ENCODE measurements at regions not wholly inside any gene's neighbourhood (a gene's known extent, or its start where the extent isn't known, plus 50 kb on each side); places are given as distances from the start of the nearest gene placed in this dataset.

DNA sequence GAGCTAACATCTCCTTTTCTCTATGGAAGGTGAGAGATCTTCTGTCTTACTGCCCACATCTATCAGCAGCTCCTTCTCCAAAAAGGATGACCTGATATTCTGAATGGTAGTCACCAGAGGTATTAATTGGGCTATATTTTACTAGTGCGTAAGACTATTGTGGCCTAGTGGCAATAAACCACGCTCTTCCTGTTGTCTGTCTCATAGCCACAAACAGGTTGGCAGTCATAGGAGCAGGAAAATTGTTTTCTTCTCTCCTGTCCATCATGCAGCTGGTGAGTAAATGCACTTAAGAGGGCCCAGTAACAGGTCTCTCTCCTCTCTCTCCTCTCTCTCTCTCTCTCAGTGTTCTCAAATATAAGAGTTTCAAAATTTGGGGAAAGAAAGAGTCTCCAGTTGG, 856.8 kb upstream of the ACVR2A start:
- ATAC-seq (no peak), DNase-seq (ENCODE audit: low spot score) (no peak)
- Mint-ChIP-seq H3K27me3 (ENCODE audit: insufficient read depth, low read depth, poor library complexity) (no peaks in the 10 kb centered on the region), H3K27ac (no peak overlapping the region), H3K4me3 (no peak overlapping the region), H3K36me3 (ENCODE audit: low read depth) (no peaks in the 10 kb centered on the region), H3K4me1 (peaks cover 12% of the 10 kb centered on the region; the same call in 2 of the 3 replicates), H3K9me3 (no peaks in the 10 kb centered on the region)
- Histone ChIP-seq H3K79me2 (replicated peaks; ENCODE audit: insufficient read depth) (no peaks in the 10 kb centered on the region), H4K20me1 (replicated peaks; ENCODE audit: insufficient read depth) (no peaks in the 10 kb centered on the region), H3K4me1 (ENCODE audit: insufficient read depth) (peaks cover 5% of the 10 kb centered on the region), H3K9me2 (ENCODE audit: insufficient read depth) (no peaks in the 10 kb centered on the region; the same call in 1 of the 2 replicates), H3K36me3 (ENCODE audit: insufficient read depth) (no peaks in the 10 kb centered on the region), H3K27ac (ENCODE audit: low read depth) (no peak overlapping the region), H3F3A (replicated peaks; ENCODE audit: low read depth) (no peaks in the 10 kb centered on the region), H3K4me2 (no peak overlapping the region), H3K27me3 (ENCODE audit: insufficient read depth) (no peaks in the 10 kb centered on the region), H2AFZ (no peak overlapping the region), H3K4me3 (no peak overlapping the region)
- TF ChIP-seq, protein P1, sequence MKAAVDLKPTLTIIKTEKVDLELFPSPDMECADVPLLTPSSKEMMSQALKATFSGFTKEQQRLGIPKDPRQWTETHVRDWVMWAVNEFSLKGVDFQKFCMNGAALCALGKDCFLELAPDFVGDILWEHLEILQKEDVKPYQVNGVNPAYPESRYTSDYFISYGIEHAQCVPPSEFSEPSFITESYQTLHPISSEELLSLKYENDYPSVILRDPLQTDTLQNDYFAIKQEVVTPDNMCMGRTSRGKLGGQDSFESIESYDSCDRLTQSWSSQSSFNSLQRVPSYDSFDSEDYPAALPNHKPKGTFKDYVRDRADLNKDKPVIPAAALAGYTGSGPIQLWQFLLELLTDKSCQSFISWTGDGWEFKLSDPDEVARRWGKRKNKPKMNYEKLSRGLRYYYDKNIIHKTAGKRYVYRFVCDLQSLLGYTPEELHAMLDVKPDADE (IDR thresholded peaks at IDR 0.05), result no peak
- TF ChIP-seq STAT1 (IDR thresholded peaks at IDR 0.05; ENCODE audit: unreplicated experiment), result no peak
- no peak for TF ChIP-seq POLR2AphosphoS5 (IDR thresholded peaks at IDR 0.05; ENCODE audit: low read depth)

DNA sequence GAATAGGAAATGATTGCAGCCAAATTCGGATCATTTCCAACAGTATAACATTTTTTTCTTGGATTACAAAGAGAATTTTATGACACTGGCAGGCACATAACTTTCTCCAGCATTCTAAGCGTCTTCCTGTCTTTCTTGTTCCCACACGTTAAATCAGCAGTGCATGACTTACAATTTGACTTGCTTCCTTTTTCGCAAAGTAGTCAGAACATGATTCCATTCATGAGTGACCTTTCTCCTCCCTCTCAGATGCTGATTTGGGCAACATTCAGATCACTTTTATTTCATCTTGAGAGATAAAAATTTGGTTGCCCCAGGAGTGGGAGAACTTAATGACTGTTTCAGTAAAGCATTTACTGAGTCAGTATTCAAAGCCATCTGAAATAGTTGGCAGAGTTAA, 858.7 kb upstream of the ACVR2A start:
- Mint-ChIP-seq H3K27me3 (ENCODE audit: insufficient read depth, low read depth, poor library complexity) (no peaks in the 10 kb centered on the region), H3K4me3 (no peak overlapping the region), H3K36me3 (ENCODE audit: low read depth) (no peaks in the 10 kb centered on the region), H3K9me3 (no peaks in the 10 kb centered on the region; the same call in 2 of the 3 replicates), H3K4me1 (peaks cover 9% of the 10 kb centered on the region; the same call in 2 of the 3 replicates), H3K27ac (no peak overlapping the region)
- no peak overlapping the region for H3K27ac ChIP-seq (ENCODE audit: low read depth)
- H3K27me3 ChIP-seq (ENCODE audit: insufficient read depth), result no peaks in the 10 kb centered on the region
- no peaks in the 10 kb centered on the region for H4K20me1 ChIP-seq (replicated peaks; ENCODE audit: insufficient read depth)
- no peaks in the 10 kb centered on the region; the same call in 1 of the 2 replicates for H3K4me1 ChIP-seq (ENCODE audit: insufficient read depth)
- H3K36me3 ChIP-seq (ENCODE audit: insufficient read depth), result no peaks in the 10 kb centered on the region
- no peaks in the 10 kb centered on the region for H3F3A ChIP-seq (replicated peaks; ENCODE audit: low read depth)
- DNase-seq (ENCODE audit: low spot score) (no peak), ATAC-seq (no peak)
- H3K4me2 ChIP-seq, result no peak overlapping the region
- no peaks in the 10 kb centered on the region; the same call in 1 of the 2 replicates for H3K9me2 ChIP-seq (ENCODE audit: insufficient read depth)
- no peak overlapping the region for H3K4me3 ChIP-seq
- no peaks in the 10 kb centered on the region for H3K79me2 ChIP-seq (replicated peaks; ENCODE audit: insufficient read depth)
- peak overlapping the region; percentile 29; the same call in 1 of the 2 replicates for H2AFZ ChIP-seq
- TF ChIP-seq, protein P2, sequence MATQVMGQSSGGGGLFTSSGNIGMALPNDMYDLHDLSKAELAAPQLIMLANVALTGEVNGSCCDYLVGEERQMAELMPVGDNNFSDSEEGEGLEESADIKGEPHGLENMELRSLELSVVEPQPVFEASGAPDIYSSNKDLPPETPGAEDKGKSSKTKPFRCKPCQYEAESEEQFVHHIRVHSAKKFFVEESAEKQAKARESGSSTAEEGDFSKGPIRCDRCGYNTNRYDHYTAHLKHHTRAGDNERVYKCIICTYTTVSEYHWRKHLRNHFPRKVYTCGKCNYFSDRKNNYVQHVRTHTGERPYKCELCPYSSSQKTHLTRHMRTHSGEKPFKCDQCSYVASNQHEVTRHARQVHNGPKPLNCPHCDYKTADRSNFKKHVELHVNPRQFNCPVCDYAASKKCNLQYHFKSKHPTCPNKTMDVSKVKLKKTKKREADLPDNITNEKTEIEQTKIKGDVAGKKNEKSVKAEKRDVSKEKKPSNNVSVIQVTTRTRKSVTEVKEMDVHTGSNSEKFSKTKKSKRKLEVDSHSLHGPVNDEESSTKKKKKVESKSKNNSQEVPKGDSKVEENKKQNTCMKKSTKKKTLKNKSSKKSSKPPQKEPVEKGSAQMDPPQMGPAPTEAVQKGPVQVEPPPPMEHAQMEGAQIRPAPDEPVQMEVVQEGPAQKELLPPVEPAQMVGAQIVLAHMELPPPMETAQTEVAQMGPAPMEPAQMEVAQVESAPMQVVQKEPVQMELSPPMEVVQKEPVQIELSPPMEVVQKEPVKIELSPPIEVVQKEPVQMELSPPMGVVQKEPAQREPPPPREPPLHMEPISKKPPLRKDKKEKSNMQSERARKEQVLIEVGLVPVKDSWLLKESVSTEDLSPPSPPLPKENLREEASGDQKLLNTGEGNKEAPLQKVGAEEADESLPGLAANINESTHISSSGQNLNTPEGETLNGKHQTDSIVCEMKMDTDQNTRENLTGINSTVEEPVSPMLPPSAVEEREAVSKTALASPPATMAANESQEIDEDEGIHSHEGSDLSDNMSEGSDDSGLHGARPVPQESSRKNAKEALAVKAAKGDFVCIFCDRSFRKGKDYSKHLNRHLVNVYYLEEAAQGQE (IDR thresholded peaks at IDR 0.05; ENCODE audit: unreplicated experiment), result no peak
- no peak for TF ChIP-seq STAT1 (IDR thresholded peaks at IDR 0.05; ENCODE audit: unreplicated experiment)
- no peak for TF ChIP-seq ZNF331 (CRISPR knock-in tag; IDR thresholded peaks at IDR 0.05; ENCODE audit: low read depth)
- TF ChIP-seq, protein P1 (IDR thresholded peaks at IDR 0.05), result no peak
- TF ChIP-seq EZH2phosphoT487 (IDR thresholded peaks at IDR 0.05; ENCODE audit: unreplicated experiment), result no peak
- no peak for TF ChIP-seq CREB1 (CRISPR knock-in tag; IDR thresholded peaks at IDR 0.05; ENCODE audit: low read depth)
- TF ChIP-seq, protein P3, sequence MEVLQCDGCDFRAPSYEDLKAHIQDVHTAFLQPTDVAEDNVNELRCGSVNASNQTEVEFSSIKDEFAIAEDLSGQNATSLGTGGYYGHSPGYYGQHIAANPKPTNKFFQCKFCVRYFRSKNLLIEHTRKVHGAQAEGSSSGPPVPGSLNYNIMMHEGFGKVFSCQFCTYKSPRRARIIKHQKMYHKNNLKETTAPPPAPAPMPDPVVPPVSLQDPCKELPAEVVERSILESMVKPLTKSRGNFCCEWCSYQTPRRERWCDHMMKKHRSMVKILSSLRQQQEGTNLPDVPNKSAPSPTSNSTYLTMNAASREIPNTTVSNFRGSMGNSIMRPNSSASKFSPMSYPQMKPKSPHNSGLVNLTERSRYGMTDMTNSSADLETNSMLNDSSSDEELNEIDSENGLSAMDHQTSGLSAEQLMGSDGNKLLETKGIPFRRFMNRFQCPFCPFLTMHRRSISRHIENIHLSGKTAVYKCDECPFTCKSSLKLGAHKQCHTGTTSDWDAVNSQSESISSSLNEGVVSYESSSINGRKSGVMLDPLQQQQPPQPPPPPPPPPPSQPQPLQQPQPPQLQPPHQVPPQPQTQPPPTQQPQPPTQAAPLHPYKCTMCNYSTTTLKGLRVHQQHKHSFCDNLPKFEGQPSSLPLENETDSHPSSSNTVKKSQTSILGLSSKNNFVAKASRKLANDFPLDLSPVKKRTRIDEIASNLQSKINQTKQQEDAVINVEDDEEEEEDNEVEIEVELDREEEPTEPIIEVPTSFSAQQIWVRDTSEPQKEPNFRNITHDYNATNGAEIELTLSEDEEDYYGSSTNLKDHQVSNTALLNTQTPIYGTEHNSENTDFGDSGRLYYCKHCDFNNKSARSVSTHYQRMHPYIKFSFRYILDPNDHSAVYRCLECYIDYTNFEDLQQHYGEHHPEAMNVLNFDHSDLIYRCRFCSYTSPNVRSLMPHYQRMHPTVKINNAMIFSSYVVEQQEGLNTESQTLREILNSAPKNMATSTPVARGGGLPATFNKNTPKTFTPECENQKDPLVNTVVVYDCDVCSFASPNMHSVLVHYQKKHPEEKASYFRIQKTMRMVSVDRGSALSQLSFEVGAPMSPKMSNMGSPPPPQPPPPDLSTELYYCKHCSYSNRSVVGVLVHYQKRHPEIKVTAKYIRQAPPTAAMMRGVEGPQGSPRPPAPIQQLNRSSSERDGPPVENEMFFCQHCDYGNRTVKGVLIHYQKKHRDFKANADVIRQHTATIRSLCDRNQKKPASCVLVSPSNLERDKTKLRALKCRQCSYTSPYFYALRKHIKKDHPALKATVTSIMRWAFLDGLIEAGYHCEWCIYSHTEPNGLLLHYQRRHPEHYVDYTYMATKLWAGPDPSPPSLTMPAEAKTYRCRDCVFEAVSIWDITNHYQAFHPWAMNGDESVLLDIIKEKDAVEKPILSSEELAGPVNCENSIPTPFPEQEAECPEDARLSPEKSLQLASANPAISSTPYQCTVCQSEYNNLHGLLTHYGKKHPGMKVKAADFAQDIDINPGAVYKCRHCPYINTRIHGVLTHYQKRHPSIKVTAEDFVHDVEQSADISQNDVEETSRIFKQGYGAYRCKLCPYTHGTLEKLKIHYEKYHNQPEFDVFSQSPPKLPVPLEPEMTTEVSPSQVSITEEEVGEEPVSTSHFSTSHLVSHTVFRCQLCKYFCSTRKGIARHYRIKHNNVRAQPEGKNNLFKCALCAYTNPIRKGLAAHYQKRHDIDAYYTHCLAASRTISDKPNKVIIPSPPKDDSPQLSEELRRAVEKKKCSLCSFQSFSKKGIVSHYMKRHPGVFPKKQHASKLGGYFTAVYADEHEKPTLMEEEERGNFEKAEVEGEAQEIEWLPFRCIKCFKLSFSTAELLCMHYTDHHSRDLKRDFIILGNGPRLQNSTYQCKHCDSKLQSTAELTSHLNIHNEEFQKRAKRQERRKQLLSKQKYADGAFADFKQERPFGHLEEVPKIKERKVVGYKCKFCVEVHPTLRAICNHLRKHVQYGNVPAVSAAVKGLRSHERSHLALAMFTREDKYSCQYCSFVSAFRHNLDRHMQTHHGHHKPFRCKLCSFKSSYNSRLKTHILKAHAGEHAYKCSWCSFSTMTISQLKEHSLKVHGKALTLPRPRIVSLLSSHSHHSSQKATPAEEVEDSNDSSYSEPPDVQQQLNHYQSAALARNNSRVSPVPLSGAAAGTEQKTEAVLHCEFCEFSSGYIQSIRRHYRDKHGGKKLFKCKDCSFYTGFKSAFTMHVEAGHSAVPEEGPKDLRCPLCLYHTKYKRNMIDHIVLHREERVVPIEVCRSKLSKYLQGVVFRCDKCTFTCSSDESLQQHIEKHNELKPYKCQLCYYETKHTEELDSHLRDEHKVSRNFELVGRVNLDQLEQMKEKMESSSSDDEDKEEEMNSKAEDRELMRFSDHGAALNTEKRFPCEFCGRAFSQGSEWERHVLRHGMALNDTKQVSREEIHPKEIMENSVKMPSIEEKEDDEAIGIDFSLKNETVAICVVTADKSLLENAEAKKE (CRISPR knock-in tag; IDR thresholded peaks at IDR 0.05), result no peak
- TF ChIP-seq ZNF114 (CRISPR knock-in tag; IDR thresholded peaks at IDR 0.05), result no peak
- no peak for TF ChIP-seq NANOG (IDR thresholded peaks at IDR 0.05; ENCODE audit: borderline replicate concordance)

All from GM23338 (cell line).